ENCODE measurements at regions not wholly inside any gene's neighbourhood (a gene's known extent, or its start where the extent isn't known, plus 50 kb on each side); places are given as distances from the start of the nearest gene placed in this dataset.

DNA sequence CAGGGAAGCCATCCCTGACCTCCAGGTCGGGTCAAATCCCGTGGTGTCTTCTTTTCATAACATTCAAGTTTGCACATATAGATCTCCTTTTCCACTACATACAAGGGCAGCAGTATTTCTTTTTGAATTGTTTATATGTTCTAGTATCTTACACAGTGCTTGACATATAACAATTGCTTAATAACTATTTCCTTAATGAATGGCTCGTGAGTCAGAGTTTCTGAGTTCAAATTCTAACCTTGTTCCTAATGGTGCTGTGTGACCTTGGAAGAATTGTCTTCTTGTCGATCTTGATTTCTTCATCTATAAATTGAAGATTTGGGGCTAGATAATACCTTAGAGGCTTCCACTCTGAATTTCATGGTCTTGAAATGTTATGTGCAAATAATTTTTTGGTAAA, 57.2 kb upstream of the PELI2 start:
- no peak for TF ChIP-seq EZH2 (IDR thresholded peaks at IDR 0.05; ENCODE audit: borderline replicate concordance, low read depth, low read length, severe bottlenecking)
- TF ChIP-seq, protein P1, sequence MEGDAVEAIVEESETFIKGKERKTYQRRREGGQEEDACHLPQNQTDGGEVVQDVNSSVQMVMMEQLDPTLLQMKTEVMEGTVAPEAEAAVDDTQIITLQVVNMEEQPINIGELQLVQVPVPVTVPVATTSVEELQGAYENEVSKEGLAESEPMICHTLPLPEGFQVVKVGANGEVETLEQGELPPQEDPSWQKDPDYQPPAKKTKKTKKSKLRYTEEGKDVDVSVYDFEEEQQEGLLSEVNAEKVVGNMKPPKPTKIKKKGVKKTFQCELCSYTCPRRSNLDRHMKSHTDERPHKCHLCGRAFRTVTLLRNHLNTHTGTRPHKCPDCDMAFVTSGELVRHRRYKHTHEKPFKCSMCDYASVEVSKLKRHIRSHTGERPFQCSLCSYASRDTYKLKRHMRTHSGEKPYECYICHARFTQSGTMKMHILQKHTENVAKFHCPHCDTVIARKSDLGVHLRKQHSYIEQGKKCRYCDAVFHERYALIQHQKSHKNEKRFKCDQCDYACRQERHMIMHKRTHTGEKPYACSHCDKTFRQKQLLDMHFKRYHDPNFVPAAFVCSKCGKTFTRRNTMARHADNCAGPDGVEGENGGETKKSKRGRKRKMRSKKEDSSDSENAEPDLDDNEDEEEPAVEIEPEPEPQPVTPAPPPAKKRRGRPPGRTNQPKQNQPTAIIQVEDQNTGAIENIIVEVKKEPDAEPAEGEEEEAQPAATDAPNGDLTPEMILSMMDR (IDR thresholded peaks at IDR 0.05; ENCODE audit: borderline replicate concordance, extremely low read depth, low read length, poor library complexity, severe bottlenecking), result no peak

All from DND-41 (cell line).